GM12892 (cell line): ENCODE measurements at regions not wholly inside any gene's neighbourhood (a gene's known extent, or its start where the extent isn't known, plus 50 kb on each side); places are given as distances from the start of the nearest gene placed in this dataset.

Experiments used
- POLR2A ChIP-seq: IDR thresholded peaks from 2 replicates; pipeline ENCODE4 v1.6.1; 2011; ENCODE audit warnings: low read depth, low read length, control low read depth
- POLR2AphosphoS5 ChIP-seq: IDR thresholded peaks from 2 replicates; pipeline ENCODE4 v1.6.1; 2011; ENCODE audit warnings: low read depth, low read length, control low read depth

DNA sequence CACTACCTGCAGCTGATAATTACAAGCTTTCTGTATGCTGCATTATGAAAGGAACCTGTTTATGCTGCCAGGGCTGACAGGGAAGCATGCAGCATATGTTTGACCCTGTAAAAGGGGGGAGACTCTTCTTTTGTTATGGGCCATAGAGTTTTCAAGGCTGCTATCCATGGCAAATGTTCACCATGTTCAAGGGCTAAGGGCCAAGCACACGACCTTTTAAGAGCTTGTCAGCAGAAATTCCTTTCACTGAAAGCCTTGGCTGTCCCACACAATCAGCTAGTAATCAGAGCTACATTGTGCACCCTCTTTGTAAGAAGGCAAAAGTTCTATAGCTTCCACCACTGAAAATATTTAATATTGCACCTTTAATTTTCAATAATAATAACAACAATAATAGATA lies 74.2 kb upstream of the MBIP start:
- TF ChIP-seq POLR2A (no peak), POLR2AphosphoS5 (no peak)
